NCI-H1417 (cell line): ENCODE measurements at regions not wholly inside any gene's neighbourhood (a gene's known extent, or its start where the extent isn't known, plus 50 kb on each side); places are given as distances from the start of the nearest gene placed in this dataset.
A peak's percentile ranks its signal among the peaks of the same experiment; 100 is the strongest.
"Not testable (repeated sequence)": the region's sequence is repeated elsewhere in the genome, so short reads cannot be mapped to it uniquely, and the experiment has no call there.

Experiments used
- DNase-seq, 3 experiments: peaks; one replicate each; lab custom pipeline; 2025; lab: John Stamatoyannopoulos, UW

GRCh38 chr12:37441371-37441770 lies 875.2 kb upstream of the ALG10B start:
- DNase-seq = not testable (repeated sequence)

- peak in 1 of 3 experiments; percentile 2 for DNase-seq
These were observed 860.9 kb upstream of the ALG10B start for GRCh38 chr12:37455646-37456045.

- DNase-seq = not testable (repeated sequence)
These were observed 818.6 kb upstream of the ALG10B start for GRCh38 chr12:37497939-37498338.

DNA sequence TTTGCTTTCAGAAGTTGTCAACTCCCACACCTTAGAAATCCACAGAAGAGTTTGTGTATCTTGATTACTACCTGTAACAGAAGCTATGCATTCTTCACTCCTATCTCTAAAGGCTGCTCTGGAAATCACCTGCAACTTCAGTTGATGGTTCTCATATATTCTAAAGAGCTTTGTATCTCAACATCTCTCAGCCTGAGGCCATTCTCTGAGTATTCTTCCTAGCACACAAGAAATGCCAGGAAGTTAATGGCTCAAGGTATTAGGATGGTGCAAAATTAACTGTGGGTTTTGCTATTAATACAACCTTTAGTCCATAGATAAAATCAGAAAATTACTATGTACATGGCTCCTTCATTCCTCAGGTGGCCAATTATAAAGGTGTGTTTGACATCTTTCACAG lies 806.3 kb upstream of the ALG10B start:
- not testable (repeated sequence) for DNase-seq

DNA sequence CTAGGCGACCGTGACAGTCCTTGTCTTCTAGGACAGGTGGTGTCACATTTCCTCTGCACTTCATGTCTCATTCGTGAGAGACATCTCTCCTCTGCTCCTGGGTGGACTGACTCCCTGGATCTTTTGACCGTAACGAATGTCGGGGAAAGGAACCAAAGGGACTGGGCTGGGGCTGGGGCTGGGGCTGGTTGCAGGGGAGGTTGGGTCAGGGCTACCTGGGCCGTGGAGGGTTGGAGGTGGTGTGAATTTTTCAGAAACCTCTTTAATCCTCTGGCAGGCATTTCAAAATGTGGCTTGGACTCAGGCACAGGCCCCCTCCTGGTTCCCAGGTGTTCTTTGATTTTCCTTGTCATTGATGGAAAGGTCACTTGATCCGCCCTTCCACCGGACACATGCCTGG lies 776.0 kb upstream of the ALG10B start:
- not testable (repeated sequence) for DNase-seq

DNA sequence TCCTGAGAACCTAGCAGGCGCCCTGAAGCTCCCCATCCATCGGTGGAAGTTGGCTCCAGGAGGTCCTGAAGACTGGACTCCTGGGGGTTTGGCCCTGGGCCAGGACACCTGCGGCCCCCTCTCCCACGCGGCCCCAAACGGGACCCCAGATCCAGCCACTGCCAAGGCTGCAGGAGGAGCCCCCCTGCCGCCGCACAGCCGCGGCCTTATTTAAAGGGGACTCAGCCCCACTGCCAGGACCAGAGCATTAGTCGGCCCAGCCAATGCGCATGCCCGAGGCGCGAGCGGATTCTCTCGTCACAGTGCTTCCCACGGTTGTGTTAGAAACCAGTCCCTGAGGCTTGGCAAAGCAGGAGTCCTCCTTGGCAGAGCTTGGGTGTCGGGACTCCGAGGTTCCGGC lies 775.2 kb upstream of the ALG10B start:
- DNase-seq = no peak

DNA sequence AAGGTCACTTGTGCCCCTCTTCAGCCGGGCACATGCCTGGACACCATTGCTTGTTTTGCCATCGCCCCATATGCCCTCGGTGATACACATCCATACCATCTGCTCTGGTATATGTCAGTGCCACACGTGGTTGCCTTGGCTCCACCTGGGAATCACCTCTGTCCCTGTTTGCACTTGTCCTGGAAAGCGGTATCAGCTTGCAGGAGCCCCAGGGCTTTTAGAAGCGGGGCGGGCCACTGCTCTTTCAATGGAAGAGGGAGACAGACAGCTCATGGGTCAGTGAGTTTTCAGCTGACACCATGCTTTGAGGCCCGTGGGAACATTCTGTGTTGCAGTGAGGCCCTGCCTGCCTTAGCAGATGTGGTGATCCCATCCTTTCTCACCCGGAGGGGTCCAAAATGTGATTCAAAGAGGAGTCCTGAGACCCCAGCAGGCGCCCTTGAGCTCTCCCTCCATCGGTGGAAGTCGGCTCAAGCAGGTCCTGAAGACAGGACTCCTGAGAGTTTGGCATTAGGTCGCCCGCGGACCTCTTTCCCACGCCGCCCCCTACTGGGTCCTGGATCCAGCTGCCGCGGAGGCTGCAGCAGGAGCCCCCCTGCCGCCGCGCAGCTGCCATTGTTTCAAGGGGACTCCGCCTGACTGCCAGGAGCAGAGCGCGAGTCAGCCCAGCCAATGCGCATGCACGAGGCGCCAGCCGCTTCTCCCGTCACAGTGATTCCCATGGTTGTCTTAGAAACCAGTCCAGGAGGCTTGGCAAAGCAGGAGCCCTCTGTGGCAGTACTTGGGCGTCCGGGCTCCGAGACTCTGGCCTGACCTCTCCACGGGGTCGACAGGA lies 773.2 kb upstream of the ALG10B start:
- peak in 2 of 3 experiments; percentile 60 to 80 for DNase-seq

- no peak for DNase-seq
These were observed 772.5 kb upstream of the ALG10B start for GRCh38 chr12:37543966-37544668.

DNA sequence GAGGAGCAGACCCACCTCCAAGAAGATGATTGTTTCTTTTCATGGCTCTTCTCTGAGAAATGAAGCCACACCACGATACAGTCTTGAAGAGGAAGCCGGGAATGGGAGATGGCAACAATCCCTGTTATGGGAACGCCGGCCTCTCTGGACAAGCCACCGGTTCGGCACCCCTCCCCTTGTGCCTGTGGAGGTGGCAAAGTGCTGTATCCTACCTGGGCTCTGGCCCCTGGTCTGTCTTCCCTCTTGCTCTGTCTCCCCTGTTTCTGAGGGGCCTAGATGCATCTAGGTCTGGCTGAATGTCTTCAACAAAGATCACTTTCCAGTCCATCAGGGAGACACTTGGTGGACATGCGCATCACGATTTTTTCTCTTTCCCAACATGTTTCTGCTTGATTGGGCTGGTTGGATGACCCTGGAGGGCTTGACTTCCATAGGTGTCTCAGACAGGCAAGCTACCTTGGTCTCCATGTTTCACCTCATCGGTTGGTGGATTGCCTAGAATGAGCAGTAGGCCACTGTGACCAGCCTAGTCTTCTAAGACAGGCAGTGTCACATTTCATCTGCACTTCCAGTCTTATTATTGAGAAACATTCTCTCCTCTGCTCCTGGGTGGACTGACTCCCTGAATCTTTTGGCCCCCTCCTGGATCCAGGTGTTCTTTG lies 771.8 kb upstream of the ALG10B start:
- DNase-seq = not testable (repeated sequence)

DNA sequence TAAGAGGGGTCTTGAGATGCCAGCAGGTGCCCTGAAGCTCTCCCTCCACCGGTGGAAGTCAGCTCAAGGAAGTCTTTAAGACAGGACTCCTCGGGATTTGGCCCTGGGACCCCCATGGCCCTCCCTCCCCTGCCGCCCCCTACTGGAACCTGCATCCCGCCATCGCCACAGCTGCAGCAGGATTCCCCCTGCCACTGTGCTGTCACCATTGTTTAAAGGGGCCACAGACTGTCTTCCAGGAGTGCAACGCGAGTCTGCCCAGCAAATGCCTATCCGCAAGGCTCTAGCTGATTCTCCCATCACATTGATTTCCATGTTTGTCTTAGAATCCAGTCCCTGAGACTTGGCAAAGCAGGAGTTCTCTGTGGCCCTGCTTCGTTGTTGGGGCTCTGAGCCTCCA lies 770.8 kb upstream of the ALG10B start:
- no peak for DNase-seq

DNA sequence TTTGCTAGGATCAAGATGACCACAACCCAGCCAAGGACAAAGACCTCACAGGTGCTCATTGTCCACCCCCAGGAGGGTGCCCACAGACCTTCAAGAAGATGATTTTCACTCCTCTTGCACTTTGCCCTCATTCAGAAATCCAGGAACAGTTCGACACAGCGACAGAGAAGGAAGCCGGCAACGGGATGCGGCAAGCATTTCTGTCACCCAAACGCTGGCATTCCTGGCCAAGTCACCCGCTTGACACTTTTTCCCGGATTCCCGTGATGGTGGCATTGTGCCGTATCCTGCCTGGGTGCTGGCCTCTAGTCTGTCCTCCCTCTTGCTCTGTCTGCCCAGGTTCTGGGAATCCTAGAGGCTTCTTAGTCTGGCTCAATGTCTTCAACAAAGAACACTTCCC lies 770.4 kb upstream of the ALG10B start:
- no peak for DNase-seq

DNA sequence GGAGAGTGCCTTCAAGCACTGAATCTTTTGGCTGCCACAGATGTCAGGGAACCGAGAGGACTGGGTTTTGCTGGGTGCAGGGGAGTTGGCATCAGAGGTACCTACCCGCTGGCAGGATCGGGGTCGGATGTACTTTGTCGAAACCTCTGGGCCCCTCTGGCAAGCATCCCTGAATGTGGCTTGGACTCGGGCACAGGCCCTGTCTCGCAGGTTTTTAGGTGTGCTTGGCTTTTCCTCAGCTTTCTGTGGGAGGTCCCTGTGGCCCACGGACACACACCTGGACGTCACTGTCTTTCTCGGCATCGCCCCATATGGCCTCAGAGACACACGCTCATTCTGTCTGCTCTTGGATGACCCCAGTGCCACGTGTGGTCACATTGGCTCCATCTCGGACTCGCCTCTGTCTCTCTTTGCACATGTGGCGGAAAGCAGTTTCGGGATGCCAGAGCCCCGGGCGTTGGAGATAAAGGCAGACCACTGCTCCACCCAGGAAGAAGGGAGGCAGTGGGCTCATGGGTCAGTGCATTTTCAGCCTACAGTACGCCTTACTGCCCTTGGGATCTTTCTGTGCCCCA lies 769.6 kb upstream of the ALG10B start:
- no peak for DNase-seq

- no peak for DNase-seq
These were observed 769.0 kb upstream of the ALG10B start for GRCh38 chr12:37547611-37548010.

DNA sequence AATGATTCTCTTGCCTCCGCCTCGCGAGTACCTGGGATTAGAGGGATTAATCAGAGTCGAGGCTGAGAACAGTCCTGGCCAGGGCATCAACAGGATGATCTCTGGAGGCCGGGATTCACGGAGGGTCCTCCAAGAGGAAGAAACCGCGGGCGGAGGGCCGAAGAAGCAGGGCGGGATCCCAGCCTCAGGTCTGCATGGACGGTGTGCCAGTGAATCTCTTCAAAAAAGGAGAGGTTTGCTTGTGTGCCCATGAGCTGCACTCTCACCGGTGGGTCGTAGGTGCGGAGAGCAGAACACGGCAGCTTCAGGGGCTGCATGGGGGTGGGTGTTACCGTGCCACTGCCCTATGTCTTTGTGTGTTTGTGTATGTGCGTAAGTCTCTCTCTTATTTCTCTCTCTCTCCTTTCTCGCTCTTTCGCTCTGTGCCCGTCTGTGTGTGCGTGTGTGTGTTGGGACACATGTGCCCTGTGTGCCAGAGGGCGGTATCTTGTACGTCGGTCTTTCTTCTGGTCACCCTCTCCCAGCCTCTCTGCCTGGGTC lies 768.2 kb upstream of the ALG10B start:
- no peak for DNase-seq

DNA sequence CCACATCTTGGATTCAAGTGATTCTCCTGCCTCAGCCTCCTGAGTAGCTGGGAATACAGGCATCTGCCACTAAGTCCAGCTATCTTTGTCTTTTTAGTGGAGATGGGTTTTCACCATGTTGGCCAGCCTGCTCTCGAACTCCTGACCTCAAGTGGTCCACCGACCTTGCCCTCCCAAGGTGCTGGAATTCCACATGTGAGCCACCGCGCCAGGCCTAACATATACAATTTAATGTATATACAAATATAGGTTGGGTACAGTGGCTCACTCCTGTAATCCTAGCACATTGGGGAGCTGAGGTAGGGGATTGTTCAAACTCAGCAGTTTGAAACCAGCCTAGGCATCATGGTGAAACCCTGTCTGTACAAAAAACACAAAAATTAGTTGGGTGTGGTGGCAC lies 759.6 kb upstream of the ALG10B start:
- DNase-seq = not testable (repeated sequence)

DNA sequence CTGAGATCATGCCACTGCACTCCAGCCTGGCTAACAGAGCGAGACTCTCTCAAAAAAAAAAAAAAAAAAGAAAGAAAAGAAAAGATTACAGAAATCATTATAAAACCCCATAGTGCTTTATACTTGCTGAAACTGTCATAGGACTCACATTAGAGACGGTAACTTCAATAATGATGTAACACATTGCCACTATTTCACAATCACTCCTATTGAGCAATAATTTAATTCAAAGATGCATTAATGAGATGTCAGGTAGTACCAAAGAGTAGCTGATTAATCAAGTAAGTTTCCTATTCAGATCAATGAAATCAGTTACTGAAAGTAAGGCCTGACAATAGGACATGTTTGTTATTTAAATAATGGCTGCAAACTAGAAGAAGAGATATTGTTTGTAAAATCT lies 751.5 kb upstream of the ALG10B start:
- no peak for DNase-seq

DNA sequence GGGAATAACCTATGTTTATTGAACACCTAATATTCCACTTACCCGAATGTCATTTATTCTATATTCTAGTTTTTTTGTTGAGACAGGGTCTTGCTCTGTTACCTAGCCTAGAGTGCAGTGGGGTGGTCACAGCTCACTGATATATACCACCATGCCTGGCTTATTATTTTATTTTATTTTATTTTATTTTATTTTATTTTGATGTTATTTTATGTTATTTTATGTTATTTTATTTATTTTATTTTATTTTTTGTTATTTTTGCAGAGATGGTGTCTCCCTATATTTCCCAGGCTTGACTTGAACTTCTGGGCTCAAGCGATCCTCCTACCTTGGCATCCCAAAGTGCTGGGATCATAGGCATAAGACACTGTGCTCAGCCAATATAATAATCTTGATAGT lies 746.0 kb upstream of the ALG10B start:
- not testable (repeated sequence) for DNase-seq
